GM21423 (cell line): ENCODE measurements at regions not wholly inside any gene's neighbourhood (a gene's known extent, or its start where the extent isn't known, plus 50 kb on each side); places are given as distances from the start of the nearest gene placed in this dataset.
"Not testable (repeated sequence)": the region's sequence is repeated elsewhere in the genome, so short reads cannot be mapped to it uniquely, and the experiment has no call there.

ENCODE experiments used
- ATAC-seq: cut with Tn5 transposase; IDR thresholded peaks from one replicate; pipeline ENCODE4 v1.9.1; 2021; ENCODE audit warnings: mild to moderate bottlenecking, moderate library complexity; ENCODE audit not compliant: unreplicated experiment

GRCh38 chr14:57061009-57061711 lies 207.5 kb downstream of the EXOC5 start:
- no peak for ATAC-seq

GRCh38 chr14:57060276-57060955 lies 208.3 kb downstream of the EXOC5 start:
- peak; percentile 91 for ATAC-seq

GRCh38 chr14:57058319-57058718 lies 210.4 kb downstream of the EXOC5 start:
- no peak for ATAC-seq

- no peak for ATAC-seq
Observed at GRCh38 chr14:57057803-57058202, 210.9 kb downstream of the EXOC5 start.

- not testable (repeated sequence) for ATAC-seq
Observed at GRCh38 chr14:57056522-57056921, 212.2 kb downstream of the EXOC5 start.

- ATAC-seq, result no peak
Observed at GRCh38 chr14:57052705-57053302, 215.9 kb downstream of the EXOC5 start.

- ATAC-seq, result no peak
Observed at GRCh38 chr14:57051633-57052032, 217.1 kb downstream of the EXOC5 start.

GRCh38 chr14:57049848-57050247 lies 218.9 kb downstream of the EXOC5 start:
- ATAC-seq, result no peak

- ATAC-seq, result no peak
Observed at GRCh38 chr14:57046175-57046574, 222.5 kb downstream of the EXOC5 start.

- ATAC-seq, result not testable (repeated sequence)
Observed at GRCh38 chr14:57044101-57044973, 224.4 kb downstream of the EXOC5 start.

- no peak for ATAC-seq
Observed at GRCh38 chr14:57038689-57039088, 228.4 kb upstream of the OTX2 start.

GRCh38 chr14:57031474-57031873 lies 221.2 kb upstream of the OTX2 start:
- ATAC-seq, result no peak

- ATAC-seq, result no peak
Observed at GRCh38 chr14:57029620-57030253, 219.5 kb upstream of the OTX2 start.

- ATAC-seq, result no peak
Observed at GRCh38 chr14:57025456-57025855, 215.2 kb upstream of the OTX2 start.

GRCh38 chr14:57022608-57023007 lies 212.3 kb upstream of the OTX2 start:
- ATAC-seq, result no peak

- no peak for ATAC-seq
Observed at GRCh38 chr14:57018065-57018464, 207.8 kb upstream of the OTX2 start.

GRCh38 chr14:57013987-57014386 lies 203.7 kb upstream of the OTX2 start:
- ATAC-seq, result no peak

- no peak for ATAC-seq
Observed at GRCh38 chr14:57009585-57010515, 199.6 kb upstream of the OTX2 start.

- no peak for ATAC-seq
Observed at GRCh38 chr14:57008534-57008933, 198.3 kb upstream of the OTX2 start.

- ATAC-seq, result no peak
Observed at GRCh38 chr14:56998728-56999127, 188.4 kb upstream of the OTX2 start.
